Natural killer cell (primary cell): ENCODE measurements at regions not wholly inside any gene's neighbourhood (a gene's known extent, or its start where the extent isn't known, plus 50 kb on each side); places are given as distances from the start of the nearest gene placed in this dataset.

Source experiments
- ATAC-seq, 3 donors: fragments of 150-1000 bp in 2 of 3; fragments of 200-7000 bp in 1 of 3; cut with Tn5 transposase; 1 replicate in 1 of 3; 2 replicates in 2 of 3; pipeline ENCODE4 v1.10.0; 2021; ENCODE audit warnings: mild to moderate bottlenecking in 2 of 3, moderate library complexity in 2 of 3
- DNase-seq, 2 donors: peaks; one replicate each; pipeline versions ENCODE4 v3.0.0 to v3.0.0-alpha.2; 2013 to 2021; ENCODE audit warnings: mixed read lengths in 1 of 2
- H3K27ac ChIP-seq: one replicate; pipeline ENCODE4 v1.5.1; 2013; ENCODE audit warnings: mild to moderate bottlenecking, low read length
- H3K27me3 ChIP-seq: one replicate; pipeline ENCODE4 v1.6.1; 2013; ENCODE audit warnings: low read length; ENCODE audit not compliant: control insufficient read depth, insufficient read depth
- H3K36me3 ChIP-seq: one replicate; pipeline ENCODE4 v1.6.1; 2013; ENCODE audit warnings: low read length; ENCODE audit not compliant: control insufficient read depth, insufficient read depth
- H3K4me1 ChIP-seq: one replicate; pipeline ENCODE4 v1.6.1; 2013; ENCODE audit warnings: low read length; ENCODE audit not compliant: control insufficient read depth, insufficient read depth
- H3K4me3 ChIP-seq: one replicate; pipeline ENCODE4 v1.5.1; 2013; ENCODE audit warnings: low read length
- H3K9me3 ChIP-seq: one replicate; pipeline ENCODE4 v1.6.1; 2013; ENCODE audit warnings: low read length; ENCODE audit not compliant: control insufficient read depth, insufficient read depth
- H3K27ac Mint-ChIP-seq, 2 donors: one replicate each; pipeline ENCODE4 v1.8.0; 2022; ENCODE audit warnings: mild to moderate bottlenecking in 2 of 2, mixed read lengths in 2 of 2, moderate library complexity in 1 of 2
- H3K27me3 Mint-ChIP-seq, 2 donors: one replicate each; pipeline ENCODE4 v1.8.0; 2022; ENCODE audit warnings: low read depth in 2 of 2, mixed read lengths in 2 of 2
- H3K36me3 Mint-ChIP-seq: one replicate; pipeline ENCODE4 v1.8.0; 2022; ENCODE audit warnings: mixed read lengths
- H3K4me1 Mint-ChIP-seq, 2 donors: one replicate each; pipeline ENCODE4 v1.8.0; 2022; ENCODE audit warnings: mixed read lengths in 2 of 2
- H3K4me3 Mint-ChIP-seq: one replicate; pipeline ENCODE4 v1.8.0; 2022; ENCODE audit warnings: mild to moderate bottlenecking, moderate library complexity, mixed read lengths
- H3K9me3 Mint-ChIP-seq, 2 donors: one replicate each; pipeline ENCODE4 v1.8.0; 2022; ENCODE audit warnings: mixed read lengths in 2 of 2
- CTCF ChIP-seq: fragments of 200-600 bp; IDR thresholded peaks from one replicate; pipeline ENCODE4 v1.8.0; 2022; ENCODE audit warnings: antibody characterized with exemption
- WGBS: methylation state at CpG from one replicate; pipeline ENCODE4 v1.1.7; 2013; ENCODE audit warnings: missing lambda C conversion rate; ENCODE audit not compliant: insufficient coverage; 5-methylcytosine and 5-hydroxymethylcytosine counted together
- intact Hi-C: fragments of 100-400 bp; cut with micrococcal nuclease; formaldehyde crosslinking; loops from one replicate; pipeline ENCODE4 v1.14.2; 2022

GRCh38 chr22:46045459-46046298 lies 68.7 kb upstream of the WNT7B start:
- H3K4me1 ChIP-seq, result peaks cover 55% of the 10 kb centered on the region
- peak overlapping the region; percentile 33 for H3K4me3 ChIP-seq
- Mint-ChIP-seq H3K4me3 (peak overlapping the region; percentile 75), H3K9me3 (no peaks in the 10 kb centered on the region), H3K36me3 (no peaks in the 10 kb centered on the region), H3K4me1 (peaks cover 10 to 42% of the 10 kb centered on the region in 2 donors), H3K27me3 (no peaks in the 10 kb centered on the region), H3K27ac (peak overlapping the region; percentile 42 to 69)
- H3K36me3 ChIP-seq, result no peaks in the 10 kb centered on the region
- WGBS, result 91% methylated on average over 12 of the region's 12 CpGs
- no peak for ATAC-seq
- intact Hi-C loops, result no loop called here
- TF ChIP-seq CTCF, result no peak
- no peaks in the 10 kb centered on the region for H3K9me3 ChIP-seq
- no peak for DNase-seq
- H3K27me3 ChIP-seq, result no peaks in the 10 kb centered on the region
- peak overlapping the region; percentile 50 for H3K27ac ChIP-seq

GRCh38 chr22:46046299-46046685 lies 69.3 kb upstream of the WNT7B start:
- Histone ChIP-seq H3K9me3 (no peaks in the 10 kb centered on the region), H3K27ac (no peak overlapping the region), H3K27me3 (no peaks in the 10 kb centered on the region), H3K4me3 (no peak overlapping the region), H3K36me3 (no peaks in the 10 kb centered on the region), H3K4me1 (peaks cover 61% of the 10 kb centered on the region)
- no peaks in the 10 kb centered on the region for H3K9me3 Mint-ChIP-seq
- H3K27ac Mint-ChIP-seq, result peak overlapping the region; percentile 42 to 69
- H3K4me1 Mint-ChIP-seq, result peaks cover 17 to 48% of the 10 kb centered on the region in 2 donors
- intact Hi-C loops, result no loop called here
- H3K4me3 Mint-ChIP-seq, result peak overlapping the region; percentile 47
- TF ChIP-seq CTCF, result no peak
- no peaks in the 10 kb centered on the region for H3K36me3 Mint-ChIP-seq
- H3K27me3 Mint-ChIP-seq, result no peaks in the 10 kb centered on the region
- no peak for DNase-seq
- 95% methylated on average over 4 of the region's 5 CpGs for WGBS
- no peak for ATAC-seq

GRCh38 chr22:46047226-46047625 lies 70.3 kb upstream of the WNT7B start:
- no peak overlapping the region for H3K4me3 Mint-ChIP-seq
- no peaks in the 10 kb centered on the region for H3K36me3 Mint-ChIP-seq
- H3K4me1 Mint-ChIP-seq, result peaks cover 24 to 54% of the 10 kb centered on the region in 2 donors
- H3K4me3 ChIP-seq, result no peak overlapping the region
- ATAC-seq (no peak), DNase-seq (no peak)
- H3K27me3 Mint-ChIP-seq, result no peaks in the 10 kb centered on the region
- no peaks in the 10 kb centered on the region for H3K9me3 Mint-ChIP-seq
- H3K27ac ChIP-seq, result peak overlapping the region; percentile 59
- intact Hi-C loops, result no loop called here
- TF ChIP-seq CTCF, result no peak
- H3K4me1 ChIP-seq, result peaks cover 70% of the 10 kb centered on the region
- no peaks in the 10 kb centered on the region for H3K9me3 ChIP-seq
- H3K27me3 ChIP-seq, result no peaks in the 10 kb centered on the region
- H3K27ac Mint-ChIP-seq, result peak overlapping the region; percentile 8 to 69
- no peaks in the 10 kb centered on the region for H3K36me3 ChIP-seq
- WGBS, result 91% methylated on average over 13 of the region's 13 CpGs
